H9 (cell line): ENCODE measurements at regions not wholly inside any gene's neighbourhood (a gene's known extent, or its start where the extent isn't known, plus 50 kb on each side); places are given as distances from the start of the nearest gene placed in this dataset.

Source experiments
- DNase-seq: peaks from one replicate; pipeline ENCODE4 v3.0.0-alpha.2; 2017
- H2AFZ ChIP-seq: one replicate; pipeline ENCODE4 v1.6.1; 2013; ENCODE audit warnings: mild to moderate bottlenecking, low read length, control low read depth, moderate library complexity
- H2AK5ac ChIP-seq: 2 replicates; pipeline ENCODE4 v1.6.1; 2013; ENCODE audit warnings: low read length, control low read depth, mixed read lengths; ENCODE audit not compliant: insufficient read length
- H2BK120ac ChIP-seq: one replicate; pipeline ENCODE4 v1.6.1; 2013; ENCODE audit warnings: low read depth, mild to moderate bottlenecking, low read length, control low read depth, inconsistent platforms; ENCODE audit not compliant: poor library complexity, severe bottlenecking
- H2BK12ac ChIP-seq: 2 replicates; pipeline ENCODE4 v1.6.1; 2013; ENCODE audit warnings: low read length, control low read depth, mixed read lengths, low read depth; ENCODE audit not compliant: insufficient read length
- H2BK15ac ChIP-seq: 2 replicates; pipeline ENCODE4 v1.6.1; 2013; ENCODE audit warnings: low read depth, low read length, control low read depth
- H2BK20ac ChIP-seq: one replicate; pipeline ENCODE4 v1.6.1; 2013; ENCODE audit warnings: low read depth, mild to moderate bottlenecking, low read length, control low read depth, inconsistent platforms; ENCODE audit not compliant: poor library complexity, severe bottlenecking
- H2BK5ac ChIP-seq: 2 replicates; pipeline ENCODE4 v1.6.1; 2013; ENCODE audit warnings: low read length, control low read depth, mixed read lengths; ENCODE audit not compliant: insufficient read length
- H3K14ac ChIP-seq: 2 replicates; pipeline ENCODE4 v1.6.1; 2013; ENCODE audit warnings: low read length, control low read depth; ENCODE audit not compliant: insufficient read depth
- H3K18ac ChIP-seq: 2 replicates; pipeline ENCODE4 v1.6.1; 2013; ENCODE audit warnings: low read depth, mild to moderate bottlenecking, mixed read lengths, low read length, control low read depth; ENCODE audit not compliant: insufficient read length
- H3K23ac ChIP-seq: 2 replicates; pipeline ENCODE4 v1.6.1; 2013; ENCODE audit warnings: low read length, control low read depth, mixed read lengths, low read depth; ENCODE audit not compliant: insufficient read length
- H3K23me2 ChIP-seq: 2 replicates; pipeline ENCODE4 v1.6.1; 2013; ENCODE audit warnings: low read depth, mild to moderate bottlenecking, mixed read lengths, low read length, control low read depth; ENCODE audit not compliant: insufficient read length, poor library complexity, severe bottlenecking
- H3K27ac ChIP-seq: 2 replicates; pipeline ENCODE4 v1.5.1; 2013; ENCODE audit warnings: low read length, control low read depth, mixed read lengths, low read depth; ENCODE audit not compliant: insufficient read length
- H3K27me3 ChIP-seq: 2 replicates; pipeline ENCODE4 v1.6.1; 2013; ENCODE audit warnings: low read length, control low read depth, inconsistent platforms; ENCODE audit not compliant: insufficient read depth
- H3K4ac ChIP-seq: 2 replicates; pipeline ENCODE4 v1.6.1; 2013; ENCODE audit warnings: low read depth, mild to moderate bottlenecking, control low read depth, inconsistent platforms, low read length, moderate library complexity
- H3K4me1 ChIP-seq: 2 replicates; pipeline ENCODE4 v1.6.1; 2013; ENCODE audit warnings: low read length, control low read depth, inconsistent platforms; ENCODE audit not compliant: insufficient read depth
- H3K4me2 ChIP-seq: 2 replicates; pipeline ENCODE4 v1.6.1; 2013; ENCODE audit warnings: low read length, control low read depth, mixed read lengths; ENCODE audit not compliant: insufficient read length, insufficient read depth
- H3K56ac ChIP-seq: 2 replicates; pipeline ENCODE4 v1.6.1; 2013; ENCODE audit warnings: low read depth, mild to moderate bottlenecking, mixed read lengths, low read length, control low read depth; ENCODE audit not compliant: insufficient read length
- H3K79me1 ChIP-seq: 2 replicates; pipeline ENCODE4 v1.6.1; 2013; ENCODE audit warnings: low read depth, mild to moderate bottlenecking, moderate library complexity, low read length, control low read depth, inconsistent platforms; ENCODE audit not compliant: insufficient read depth, poor library complexity, severe bottlenecking
- H3K79me2 ChIP-seq: 2 replicates; pipeline ENCODE4 v1.6.1; 2013; ENCODE audit warnings: low read length, control low read depth, inconsistent platforms; ENCODE audit not compliant: insufficient read depth
- H3K9ac ChIP-seq: 2 replicates; pipeline ENCODE4 v1.6.1; 2013; ENCODE audit warnings: low read length, control low read depth, mixed read lengths; ENCODE audit not compliant: insufficient read length; ENCODE audit errors: extremely low read depth
- H3K9me3 ChIP-seq: one replicate; pipeline ENCODE4 v1.6.1; 2013; ENCODE audit warnings: low read depth, low read length, inconsistent platforms; ENCODE audit not compliant: control insufficient read depth
- H3T11ph ChIP-seq: one replicate; pipeline ENCODE4 v1.6.1; 2013; ENCODE audit warnings: mild to moderate bottlenecking, low read length, control low read depth, inconsistent platforms
- H4K20me1 ChIP-seq: one replicate; pipeline ENCODE4 v1.6.1; 2013; ENCODE audit not compliant: control insufficient read depth, insufficient read length, insufficient read depth
- H4K5ac ChIP-seq: 2 replicates; pipeline ENCODE4 v1.6.1; 2013; ENCODE audit warnings: low read depth, mild to moderate bottlenecking, mixed read lengths, low read length, control low read depth; ENCODE audit not compliant: insufficient read length
- H4K8ac ChIP-seq: replicated peaks from 2 replicates; pipeline ENCODE4 v1.6.1; 2013; ENCODE audit warnings: low read length, control low read depth, mixed read lengths, low read depth; ENCODE audit not compliant: insufficient read length
- H4K91ac ChIP-seq: 2 replicates; pipeline ENCODE4 v1.6.1; 2013; ENCODE audit warnings: low read depth, mild to moderate bottlenecking, moderate library complexity, mixed read lengths, low read length, control low read depth; ENCODE audit not compliant: insufficient read length
- H3K27ac Mint-ChIP-seq, 3 experiments: 2 replicates in 2 of 3; 3 replicates in 1 of 3; pipeline ENCODE4 v1.8.0; 2020 to 2021; ENCODE audit warnings: mixed read lengths in 3 of 3, mild to moderate bottlenecking in 1 of 3, moderate library complexity in 1 of 3
- H3K27me3 Mint-ChIP-seq: 2 replicates; pipeline ENCODE4 v1.8.0; 2021; ENCODE audit warnings: low read depth, mild to moderate bottlenecking, moderate library complexity, mixed read lengths
- H3K36me3 Mint-ChIP-seq, 3 experiments: 2 replicates in 2 of 3; 3 replicates in 1 of 3; pipeline ENCODE4 v1.8.0; 2020 to 2021; ENCODE audit warnings: low read depth in 3 of 3, mixed read lengths in 3 of 3; ENCODE audit not compliant: insufficient read depth in 1 of 3
- H3K4me1 Mint-ChIP-seq, 2 experiments: 2 replicates each; pipeline ENCODE4 v1.8.0; 2020; ENCODE audit warnings: mixed read lengths in 2 of 2
- H3K4me3 Mint-ChIP-seq, 2 experiments: 2 replicates in 1 of 2; 3 replicates in 1 of 2; pipeline ENCODE4 v1.8.0; 2020 to 2021; ENCODE audit warnings: mild to moderate bottlenecking in 2 of 2, mixed read lengths in 2 of 2, moderate library complexity in 1 of 2
- H3K9me3 Mint-ChIP-seq, 2 experiments: 2 replicates in 1 of 2; 3 replicates in 1 of 2; pipeline ENCODE4 v1.8.0; 2020; ENCODE audit warnings: mild to moderate bottlenecking in 2 of 2, mixed read lengths in 2 of 2, moderate library complexity in 1 of 2
- CTCF ChIP-seq: fragments of 200-600 bp; sonication (generic); conservative IDR thresholded peaks from 3 replicates; pipeline ENCODE4 v1.8.0; 2021; ENCODE audit warnings: antibody characterized with exemption, mild to moderate bottlenecking
- WGBS: extraction: QIAGEN DNeasy Blood & Tissue Kit; methylation state at CpG from one replicate; pipeline ENCODE4 v1.1.7; 2013; ENCODE audit warnings: missing lambda C conversion rate, low lambda C conversion rate, mixed read lengths; ENCODE audit not compliant: insufficient read length; ENCODE audit errors: extremely low coverage; 5-methylcytosine and 5-hydroxymethylcytosine counted together

DNA sequence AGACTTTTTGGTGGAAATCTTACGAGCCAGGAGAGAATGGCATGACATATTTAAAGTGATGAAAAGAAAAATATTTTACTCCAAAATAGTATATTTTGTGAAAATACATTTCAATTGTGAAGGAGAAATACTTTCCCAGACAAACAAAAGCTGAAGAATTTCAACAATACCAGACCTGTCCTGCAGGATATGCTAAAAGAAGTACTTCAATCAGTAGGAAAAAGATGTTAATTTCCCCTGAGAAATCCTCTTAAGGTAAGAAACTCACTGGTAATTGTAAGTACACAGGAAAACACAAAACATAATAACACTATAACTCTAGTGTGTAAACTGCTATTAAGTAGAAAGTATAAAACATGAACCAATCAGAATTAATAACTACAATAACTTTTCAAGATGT is 341.8 kb upstream of the GJE1 start:
- H3K9ac ChIP-seq, result no peak overlapping the region
- Mint-ChIP-seq H3K27me3 (no peaks in the 10 kb centered on the region), H3K27ac (peak overlapping the region; percentile 79 to 81 (median 79); a peak in 4 of 7 replicates), H3K4me1 (peaks cover 14 to 15% of the 10 kb centered on the region in 2 experiments), H3K4me3 (no peak overlapping the region), H3K9me3 (peaks cover 3 to 12% of the 10 kb centered on the region in 2 experiments; a peak in 3 of 5 replicates), H3K36me3 (peaks cover 4 to 24% (median 9%) of the 10 kb centered on the region in 3 experiments; a peak in 6 of 7 replicates)
- H4K91ac ChIP-seq, result no peak overlapping the region
- TF ChIP-seq CTCF, result peak; percentile 30; the same call in 1 of the 3 replicates
- no peak overlapping the region for H3K4ac ChIP-seq
- H3K23me2 ChIP-seq, result no peaks in the 10 kb centered on the region
- H3T11ph ChIP-seq, result no peak overlapping the region
- no peak overlapping the region for H3K23ac ChIP-seq
- H3K27me3 ChIP-seq, result no peaks in the 10 kb centered on the region
- no peak overlapping the region for H2AFZ ChIP-seq
- no CpG with 5 or more reads among the region's 1 CpG for WGBS
- no peak overlapping the region for H3K4me2 ChIP-seq
- H3K14ac ChIP-seq, result no peak overlapping the region
- no peak overlapping the region for H2BK5ac ChIP-seq
- H2AK5ac ChIP-seq, result no peak overlapping the region
- H3K18ac ChIP-seq, result no peak overlapping the region
- DNase-seq, result no peak
- H4K8ac ChIP-seq, result no peak overlapping the region
- no peak overlapping the region for H2BK12ac ChIP-seq
- no peak overlapping the region for H2BK20ac ChIP-seq
- H3K9me3 ChIP-seq, result no peaks in the 10 kb centered on the region
- no peaks in the 10 kb centered on the region for H3K79me2 ChIP-seq
- H4K5ac ChIP-seq, result no peak overlapping the region
- H2BK15ac ChIP-seq, result no peak overlapping the region
- H3K4me1 ChIP-seq, result no peaks in the 10 kb centered on the region
- no peaks in the 10 kb centered on the region for H4K20me1 ChIP-seq
- no peak overlapping the region for H3K27ac ChIP-seq
- no peak overlapping the region for H3K56ac ChIP-seq
- no peak overlapping the region for H2BK120ac ChIP-seq
- no peaks in the 10 kb centered on the region for H3K79me1 ChIP-seq
